HCT116 (cell line): ENCODE measurements at regions not wholly inside any gene's neighbourhood (a gene's known extent, or its start where the extent isn't known, plus 50 kb on each side); places are given as distances from the start of the nearest gene placed in this dataset.

Experiments
- CTCF ChIP-seq, 3 experiments: fragments of 200-600 bp in 1 of 3; sonication (generic) in 1 of 3; IDR thresholded peaks in 2 of 3; conservative IDR thresholded peaks in 1 of 3; 2 replicates each; pipeline ENCODE4 v1.5.1; 2012 to 2017; ENCODE audit warnings: low read depth in 2 of 3, low read length in 2 of 3, antibody characterized with exemption in 1 of 3, borderline replicate concordance in 1 of 3, control low read depth in 1 of 3, mild to moderate bottlenecking in 1 of 3, mixed read lengths in 1 of 3, mixed run types in 1 of 3, moderate library complexity in 1 of 3; ENCODE audit not compliant: insufficient read depth in 1 of 3
- EZH2 ChIP-seq: fragments of 200-600 bp; sonication (generic); IDR thresholded peaks from 2 replicates; pipeline ENCODE4 v1.6.1; 2017; ENCODE audit warnings: antibody characterized with exemption, mixed run types
- MAX ChIP-seq: IDR thresholded peaks from 2 replicates; pipeline ENCODE4 v1.6.1; 2012
- POLR2A ChIP-seq: IDR thresholded peaks from 2 replicates; pipeline ENCODE4 v1.7.0; 2011; ENCODE audit warnings: borderline replicate concordance; ENCODE audit not compliant: insufficient read depth, insufficient read length; ENCODE audit errors: extremely low read depth
- POLR2AphosphoS5 ChIP-seq: IDR thresholded peaks from 2 replicates; pipeline ENCODE4 v1.6.1; 2011; ENCODE audit warnings: mild to moderate bottlenecking, low read depth, low read length, moderate library complexity
- REST ChIP-seq: IDR thresholded peaks from 2 replicates; pipeline ENCODE4 v1.6.1; 2012; ENCODE audit warnings: low read depth
- SIN3A ChIP-seq: IDR thresholded peaks from 2 replicates; pipeline ENCODE4 v1.6.1; 2012; ENCODE audit warnings: low read depth
- ZBTB33 ChIP-seq: IDR thresholded peaks from 2 replicates; pipeline ENCODE4 v1.6.1; 2011; ENCODE audit warnings: mild to moderate bottlenecking, low read length, moderate library complexity; ENCODE audit not compliant: insufficient replicate concordance; ENCODE audit errors: extremely low read depth
- ZFX ChIP-seq: fragments of 450-650 bp; IDR thresholded peaks from 2 replicates; pipeline ENCODE4 v1.6.1; 2017

DNA sequence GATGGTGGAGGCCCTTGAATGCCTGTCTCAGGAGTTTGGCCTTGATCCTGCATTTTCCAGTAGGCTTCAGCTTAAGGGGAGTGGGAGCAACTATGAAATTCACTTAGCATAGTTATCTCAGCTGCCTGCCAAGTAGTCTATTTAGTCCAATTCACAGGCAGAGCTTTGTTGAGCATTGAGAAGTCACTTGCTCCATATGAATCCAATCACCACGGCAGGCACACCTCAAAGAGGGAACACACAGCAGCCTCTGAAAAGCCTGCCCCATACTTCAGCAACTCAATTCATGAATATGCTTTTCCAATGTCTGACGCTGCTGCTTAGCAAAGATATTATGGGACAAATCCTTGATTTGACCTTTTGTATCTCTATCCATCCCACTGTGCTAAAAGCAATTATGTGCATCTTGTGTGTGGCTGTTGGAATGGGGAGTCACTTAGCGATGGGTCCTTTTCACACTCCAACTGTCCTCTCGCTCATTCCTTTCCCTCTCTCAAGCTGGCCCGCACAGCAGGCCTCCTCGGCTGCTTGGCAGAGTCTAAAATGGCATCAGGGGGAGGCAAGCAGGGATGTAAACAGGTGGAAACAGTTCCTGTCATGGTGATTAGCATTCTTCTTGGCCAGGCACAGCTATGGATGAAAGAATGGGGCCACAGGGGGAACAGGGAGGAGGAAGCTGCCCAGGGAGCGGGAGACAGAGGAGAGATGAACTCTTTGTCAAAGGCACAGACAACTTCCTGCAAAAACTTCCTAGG lies 56.0 kb upstream of the LRPPRC start:
- no peak for TF ChIP-seq CTCF (IDR thresholded peaks at IDR 0.05 in 2 of 3, conservative IDR thresholded peaks at IDR 0.05 in 1 of 3; ENCODE audit: borderline replicate concordance in 1 of 3, insufficient read depth in 1 of 3, low read depth in 2 of 3, low read length in 2 of 3)
- TF ChIP-seq MAX, result no peak
- TF ChIP-seq REST, result no peak
- TF ChIP-seq ZBTB33, result no peak
- no peak for TF ChIP-seq SIN3A
- no peak for TF ChIP-seq POLR2A
- no peak for TF ChIP-seq ZFX
- no peak for TF ChIP-seq POLR2AphosphoS5
- no peak for TF ChIP-seq EZH2
